ENCODE measurements at regions not wholly inside any gene's neighbourhood (a gene's known extent, or its start where the extent isn't known, plus 50 kb on each side); places are given as distances from the start of the nearest gene placed in this dataset.

- Mint-ChIP-seq H3K27me3 (peaks cover 0 to 5% (median 0%) of the 10 kb centered on the region in 5 donors), H3K27ac (no peak overlapping the region), H3K9me3 (peaks cover 0 to 19% (median 0%) of the 10 kb centered on the region in 11 donors), H3K36me3 (no peaks in the 10 kb centered on the region), H3K4me1 (peaks cover 0 to 4% (median 0%) of the 10 kb centered on the region in 7 donors), H3K4me3 (no peak overlapping the region)
- H3K4me3 ChIP-seq (ENCODE audit: low read length) = no peak overlapping the region
- POLR2A ChIA-PET = no interaction called here
- no peaks in the 10 kb centered on the region for H3K4me1 ChIP-seq (ENCODE audit: control insufficient read depth in 2 of 2, insufficient read depth in 2 of 2, low read length in 2 of 2)
- intact Hi-C loops (cut with micrococcal nuclease) = no loop called here
- H3K9me3 ChIP-seq (ENCODE audit: control insufficient read depth in 2 of 3, low read length in 3 of 3) = no peaks in the 10 kb centered on the region
- ATAC-seq = no peak
- no peak for DNase-seq
- H3K36me3 ChIP-seq (ENCODE audit: control insufficient read depth in 2 of 3, insufficient read depth in 3 of 3, low read length in 3 of 3) = no peaks in the 10 kb centered on the region
- CTCF ChIA-PET = no interaction called here
- no peaks in the 10 kb centered on the region for H3K27me3 ChIP-seq (ENCODE audit: control insufficient read depth in 2 of 2, insufficient read depth in 2 of 2, low read length in 2 of 2)
- H3K27ac ChIP-seq (ENCODE audit: low read depth, low read length) = no peak overlapping the region
Observed at GRCh38 chr13:105329359-105329758, 1206.1 kb downstream of the EFNB2 start.

- no peak overlapping the region for H3K4me3 ChIP-seq (ENCODE audit: low read length)
- Mint-ChIP-seq H3K4me1 (peaks cover 0 to 4% (median 0%) of the 10 kb centered on the region in 7 donors), H3K36me3 (no peaks in the 10 kb centered on the region), H3K4me3 (no peak overlapping the region), H3K9me3 (peaks cover 0 to 13% (median 0%) of the 10 kb centered on the region in 11 donors), H3K27ac (no peak overlapping the region), H3K27me3 (no peaks in the 10 kb centered on the region)
- no peaks in the 10 kb centered on the region for H3K4me1 ChIP-seq (ENCODE audit: control insufficient read depth in 2 of 2, insufficient read depth in 2 of 2, low read length in 2 of 2)
- CTCF ChIA-PET = no interaction called here
- H3K27me3 ChIP-seq (ENCODE audit: control insufficient read depth in 2 of 2, insufficient read depth in 2 of 2, low read length in 2 of 2) = no peaks in the 10 kb centered on the region
- no peak for ATAC-seq
- intact Hi-C loops (cut with micrococcal nuclease) = no loop called here
- H3K9me3 ChIP-seq (ENCODE audit: control insufficient read depth in 2 of 3, low read length in 3 of 3) = no peaks in the 10 kb centered on the region
- no peak for DNase-seq
- POLR2A ChIA-PET = no interaction called here
- no peak overlapping the region for H3K27ac ChIP-seq (ENCODE audit: low read depth, low read length)
- H3K36me3 ChIP-seq (ENCODE audit: control insufficient read depth in 2 of 3, insufficient read depth in 3 of 3, low read length in 3 of 3) = no peaks in the 10 kb centered on the region
Observed at GRCh38 chr13:105328212-105328611, 1207.2 kb downstream of the EFNB2 start.

GRCh38 chr13:105327581-105328126 is 1207.8 kb downstream of the EFNB2 start:
- Histone ChIP-seq H3K4me1 (ENCODE audit: control insufficient read depth in 2 of 2, insufficient read depth in 2 of 2, low read length in 2 of 2) (no peaks in the 10 kb centered on the region), H3K36me3 (ENCODE audit: control insufficient read depth in 2 of 3, insufficient read depth in 3 of 3, low read length in 3 of 3) (no peaks in the 10 kb centered on the region), H3K4me3 (ENCODE audit: low read length) (no peak overlapping the region), H3K27ac (ENCODE audit: low read depth, low read length) (no peak overlapping the region), H3K9me3 (ENCODE audit: control insufficient read depth in 2 of 3, low read length in 3 of 3) (no peaks in the 10 kb centered on the region), H3K27me3 (ENCODE audit: control insufficient read depth in 2 of 2, insufficient read depth in 2 of 2, low read length in 2 of 2) (no peaks in the 10 kb centered on the region)
- no peaks in the 10 kb centered on the region for H3K36me3 Mint-ChIP-seq
- DNase-seq (no peak), ATAC-seq (no peak)
- peaks cover 0 to 4% (median 0%) of the 10 kb centered on the region in 7 donors for H3K4me1 Mint-ChIP-seq
- no peaks in the 10 kb centered on the region for H3K27me3 Mint-ChIP-seq
- peaks cover 0 to 13% (median 0%) of the 10 kb centered on the region in 11 donors for H3K9me3 Mint-ChIP-seq
- intact Hi-C loops (cut with micrococcal nuclease) = no loop called here
- CTCF ChIA-PET = no interaction called here
- H3K27ac Mint-ChIP-seq = no peak overlapping the region
- POLR2A ChIA-PET = no interaction called here
- no peak overlapping the region for H3K4me3 Mint-ChIP-seq

GRCh38 chr13:105319875-105320274 is 1215.6 kb downstream of the EFNB2 start:
- Mint-ChIP-seq H3K36me3 (no peaks in the 10 kb centered on the region), H3K4me3 (no peak overlapping the region), H3K27ac (no peak overlapping the region), H3K4me1 (no peaks in the 10 kb centered on the region), H3K27me3 (peaks cover 0 to 4% (median 0%) of the 10 kb centered on the region in 5 donors), H3K9me3 (peaks cover 0 to 2% (median 0%) of the 10 kb centered on the region in 11 donors)
- intact Hi-C loops (cut with micrococcal nuclease) = no loop called here
- Histone ChIP-seq H3K27me3 (ENCODE audit: control insufficient read depth in 2 of 2, insufficient read depth in 2 of 2, low read length in 2 of 2) (no peaks in the 10 kb centered on the region), H3K9me3 (ENCODE audit: control insufficient read depth in 2 of 3, low read length in 3 of 3) (no peaks in the 10 kb centered on the region), H3K36me3 (ENCODE audit: control insufficient read depth in 2 of 3, insufficient read depth in 3 of 3, low read length in 3 of 3) (no peaks in the 10 kb centered on the region), H3K4me1 (ENCODE audit: control insufficient read depth in 2 of 2, insufficient read depth in 2 of 2, low read length in 2 of 2) (no peaks in the 10 kb centered on the region), H3K4me3 (ENCODE audit: low read length) (no peak overlapping the region), H3K27ac (ENCODE audit: low read depth, low read length) (no peak overlapping the region)
- ATAC-seq (no peak), DNase-seq (no peak)
- POLR2A ChIA-PET = no interaction called here
- CTCF ChIA-PET = no interaction called here

- H3K4me1 Mint-ChIP-seq = no peaks in the 10 kb centered on the region
- H3K27ac Mint-ChIP-seq = no peak overlapping the region
- Histone ChIP-seq H3K27me3 (ENCODE audit: control insufficient read depth in 2 of 2, insufficient read depth in 2 of 2, low read length in 2 of 2) (no peaks in the 10 kb centered on the region), H3K27ac (ENCODE audit: low read depth, low read length) (no peak overlapping the region), H3K4me1 (ENCODE audit: control insufficient read depth in 2 of 2, insufficient read depth in 2 of 2, low read length in 2 of 2) (no peaks in the 10 kb centered on the region), H3K36me3 (ENCODE audit: control insufficient read depth in 2 of 3, insufficient read depth in 3 of 3, low read length in 3 of 3) (no peaks in the 10 kb centered on the region), H3K4me3 (ENCODE audit: low read length) (no peak overlapping the region), H3K9me3 (ENCODE audit: control insufficient read depth in 2 of 3, low read length in 3 of 3) (no peaks in the 10 kb centered on the region)
- no peak for ATAC-seq
- peaks cover 0 to 2% (median 0%) of the 10 kb centered on the region in 11 donors for H3K9me3 Mint-ChIP-seq
- POLR2A ChIA-PET = no interaction called here
- no peak for DNase-seq
- H3K27me3 Mint-ChIP-seq = peaks cover 0 to 4% (median 0%) of the 10 kb centered on the region in 5 donors
- H3K4me3 Mint-ChIP-seq = no peak overlapping the region
- intact Hi-C loops (cut with micrococcal nuclease) = no loop called here
- CTCF ChIA-PET = no interaction called here
- H3K36me3 Mint-ChIP-seq = no peaks in the 10 kb centered on the region
Observed at GRCh38 chr13:105316731-105317130, 1218.7 kb downstream of the EFNB2 start.

- H3K27me3 Mint-ChIP-seq = peaks cover 0 to 4% (median 0%) of the 10 kb centered on the region in 5 donors
- peaks cover 0 to 3% (median 0%) of the 10 kb centered on the region in 11 donors for H3K9me3 Mint-ChIP-seq
- no peaks in the 10 kb centered on the region for H3K27me3 ChIP-seq (ENCODE audit: control insufficient read depth in 2 of 2, insufficient read depth in 2 of 2, low read length in 2 of 2)
- intact Hi-C loops (cut with micrococcal nuclease) = no loop called here
- H3K27ac Mint-ChIP-seq = no peak overlapping the region
- H3K27ac ChIP-seq (ENCODE audit: low read depth, low read length) = no peak overlapping the region
- H3K4me1 Mint-ChIP-seq = no peaks in the 10 kb centered on the region
- no peaks in the 10 kb centered on the region for H3K4me1 ChIP-seq (ENCODE audit: control insufficient read depth in 2 of 2, insufficient read depth in 2 of 2, low read length in 2 of 2)
- no peaks in the 10 kb centered on the region for H3K36me3 Mint-ChIP-seq
- no peak for DNase-seq
- ChIA-PET POLR2A (no interaction called here), CTCF (no interaction called here)
- no peaks in the 10 kb centered on the region for H3K36me3 ChIP-seq (ENCODE audit: control insufficient read depth in 2 of 3, insufficient read depth in 3 of 3, low read length in 3 of 3)
- no peak overlapping the region for H3K4me3 Mint-ChIP-seq
- H3K9me3 ChIP-seq (ENCODE audit: control insufficient read depth in 2 of 3, low read length in 3 of 3) = no peaks in the 10 kb centered on the region
- ATAC-seq = no peak
- H3K4me3 ChIP-seq (ENCODE audit: low read length) = no peak overlapping the region
Observed at GRCh38 chr13:105312906-105313305, 1222.6 kb downstream of the EFNB2 start.

GRCh38 chr13:105311094-105311493 is 1224.4 kb downstream of the EFNB2 start:
- no peaks in the 10 kb centered on the region for H3K4me1 ChIP-seq (ENCODE audit: control insufficient read depth in 2 of 2, insufficient read depth in 2 of 2, low read length in 2 of 2)
- no peaks in the 10 kb centered on the region for H3K36me3 ChIP-seq (ENCODE audit: control insufficient read depth in 2 of 3, insufficient read depth in 3 of 3, low read length in 3 of 3)
- no peaks in the 10 kb centered on the region for H3K36me3 Mint-ChIP-seq
- no peak overlapping the region for H3K27ac ChIP-seq (ENCODE audit: low read depth, low read length)
- H3K9me3 ChIP-seq (ENCODE audit: control insufficient read depth in 2 of 3, low read length in 3 of 3) = no peaks in the 10 kb centered on the region
- no peak overlapping the region for H3K4me3 Mint-ChIP-seq
- H3K9me3 Mint-ChIP-seq = peaks cover 0 to 3% (median 0%) of the 10 kb centered on the region in 11 donors
- no peak overlapping the region for H3K27ac Mint-ChIP-seq
- CTCF ChIA-PET = no interaction called here
- no peak overlapping the region for H3K4me3 ChIP-seq (ENCODE audit: low read length)
- intact Hi-C loops (cut with micrococcal nuclease) = no loop called here
- ATAC-seq (no peak), DNase-seq (no peak)
- H3K4me1 Mint-ChIP-seq = no peaks in the 10 kb centered on the region
- H3K27me3 ChIP-seq (ENCODE audit: control insufficient read depth in 2 of 2, insufficient read depth in 2 of 2, low read length in 2 of 2) = no peaks in the 10 kb centered on the region
- peaks cover 0 to 4% (median 0%) of the 10 kb centered on the region in 5 donors for H3K27me3 Mint-ChIP-seq
- POLR2A ChIA-PET = no interaction called here
